HEK293 (cell line): ENCODE measurements at regions not wholly inside any gene's neighbourhood (a gene's known extent, or its start where the extent isn't known, plus 50 kb on each side); places are given as distances from the start of the nearest gene placed in this dataset.

Experiments used
- CTCF ChIA-PET: fragments of 350-600 bp; formaldehyde crosslinking; extraction: SDS; loops from one replicate; lab custom pipeline; 2021; ENCODE audit warnings: antibody characterized with exemption; lab: Yijun Ruan, JAX
- POLR2A ChIA-PET: fragments of 300-600 bp; formaldehyde crosslinking; extraction: SDS; loops from one replicate; lab custom pipeline; 2020; ENCODE audit warnings: antibody characterized with exemption, inconsistent platforms; lab: Yijun Ruan, JAX
- H3K27ac ChIP-seq: fragments of 200-500 bp; sonication (Bioruptor generic); 2 replicates; pipeline ENCODE4 v1.5.1; 2014; ENCODE audit warnings: low read depth, low read length, control low read depth, inconsistent platforms; ENCODE audit errors: extremely low read depth
- H3K36me3 ChIP-seq, 2 experiments: fragments of 200-500 bp in 1 of 2; sonication (Bioruptor generic) in 1 of 2; 1 replicate in 1 of 2; 2 replicates in 1 of 2; pipeline ENCODE4 v1.5.1; 2014 to 2017; ENCODE audit warnings: inconsistent platforms in 2 of 2, low read length in 2 of 2; ENCODE audit not compliant: control insufficient read depth in 2 of 2, insufficient read depth in 1 of 2
- H3K4me1 ChIP-seq: fragments of 200-500 bp; sonication (Bioruptor generic); 2 replicates; pipeline ENCODE4 v1.5.1; 2014; ENCODE audit warnings: mild to moderate bottlenecking, low read length, inconsistent platforms; ENCODE audit not compliant: control insufficient read depth, insufficient read depth
- H3K4me3 ChIP-seq: 2 replicates; pipeline ENCODE4 v1.5.1; 2011; ENCODE audit warnings: low read depth, mild to moderate bottlenecking, control low read depth, low read length, moderate library complexity
- H3K9me3 ChIP-seq: fragments of 200-500 bp; sonication (Bioruptor generic); 2 replicates; pipeline ENCODE4 v1.5.1; 2014; ENCODE audit warnings: low read depth, low read length, inconsistent platforms; ENCODE audit not compliant: control insufficient read depth, insufficient read depth
- RBAK ChIP-seq: fragments of 450-650 bp; formaldehyde crosslinking; IDR thresholded peaks from 2 replicates; pipeline ENCODE4 v1.5.1; 2016; ENCODE audit warnings: missing biosample characterization, missing genetic modification characterization
- ZNF169 ChIP-seq: fragments of 450-650 bp; formaldehyde crosslinking; IDR thresholded peaks from 2 replicates; pipeline ENCODE4 v1.5.1; 2016; ENCODE audit warnings: missing biosample characterization, missing genetic modification characterization
- ZNF221 ChIP-seq: fragments of 450-650 bp; formaldehyde crosslinking; IDR thresholded peaks from 2 replicates; pipeline ENCODE4 v1.5.1; 2017; ENCODE audit warnings: missing biosample characterization, missing genetic modification characterization, borderline replicate concordance
- ZNF324 ChIP-seq: fragments of 450-650 bp; formaldehyde crosslinking; IDR thresholded peaks from 2 replicates; pipeline ENCODE4 v1.5.1; 2016; ENCODE audit warnings: missing biosample characterization, missing genetic modification characterization
- ZNF350 ChIP-seq: fragments of 450-650 bp; formaldehyde crosslinking; IDR thresholded peaks from 2 replicates; pipeline ENCODE4 v1.5.0; 2017; ENCODE audit warnings: missing biosample characterization, mild to moderate bottlenecking, missing genetic modification characterization
- ZNF391 ChIP-seq: fragments of 450-650 bp; formaldehyde crosslinking; IDR thresholded peaks from 2 replicates; pipeline ENCODE4 v1.5.1; 2016; ENCODE audit warnings: low read depth, missing biosample characterization, missing genetic modification characterization, borderline replicate concordance
- ZNF473 ChIP-seq: fragments of 450-650 bp; formaldehyde crosslinking; IDR thresholded peaks from 2 replicates; pipeline ENCODE4 v1.5.1; 2017; ENCODE audit warnings: missing biosample characterization, missing genetic modification characterization
- ZNF530 ChIP-seq: fragments of 450-650 bp; formaldehyde crosslinking; IDR thresholded peaks from 2 replicates; pipeline ENCODE4 v1.5.1; 2016; ENCODE audit warnings: low read depth, missing biosample characterization, missing genetic modification characterization
- ZNF707 ChIP-seq: fragments of 450-650 bp; formaldehyde crosslinking; IDR thresholded peaks from 2 replicates; pipeline ENCODE4 v1.5.1; 2016; ENCODE audit warnings: missing biosample characterization, missing genetic modification characterization
- ZNF792 ChIP-seq: fragments of 450-650 bp; formaldehyde crosslinking; IDR thresholded peaks from 2 replicates; pipeline ENCODE4 v1.5.1; 2016; ENCODE audit warnings: missing biosample characterization, missing genetic modification characterization
- ZNF830 ChIP-seq: fragments of 450-650 bp; IDR thresholded peaks from 2 replicates; pipeline ENCODE4 v1.5.0; 2018; ENCODE audit warnings: missing biosample characterization, missing genetic modification characterization, low read depth, mild to moderate bottlenecking, moderate library complexity
- ZSCAN16 ChIP-seq: fragments of 450-650 bp; formaldehyde crosslinking; IDR thresholded peaks from 2 replicates; pipeline ENCODE4 v1.5.1; 2016; ENCODE audit warnings: missing biosample characterization, missing genetic modification characterization
- ZSCAN30 ChIP-seq: fragments of 450-650 bp; IDR thresholded peaks from 2 replicates; pipeline ENCODE4 v1.5.1; 2018; ENCODE audit warnings: missing biosample characterization, mild to moderate bottlenecking, missing genetic modification characterization, moderate library complexity
- TF ChIP-seq, protein P1 (sequence below): fragments of 450-650 bp; formaldehyde crosslinking; IDR thresholded peaks from 2 replicates; pipeline ENCODE4 v1.5.1; 2016; ENCODE audit warnings: missing biosample characterization, missing genetic modification characterization
- TF ChIP-seq, protein P2 (sequence below): fragments of 450-650 bp; formaldehyde crosslinking; IDR thresholded peaks from 2 replicates; pipeline ENCODE4 v1.5.1; 2017; ENCODE audit warnings: missing biosample characterization, missing genetic modification characterization
- TF ChIP-seq, protein P3 (sequence below): fragments of 450-650 bp; formaldehyde crosslinking; IDR thresholded peaks from 2 replicates; pipeline ENCODE4 v1.5.1; 2016; ENCODE audit warnings: missing biosample characterization, missing genetic modification characterization, borderline replicate concordance
- TF ChIP-seq, protein P4 (sequence below): fragments of 450-650 bp; formaldehyde crosslinking; IDR thresholded peaks from 2 replicates; pipeline ENCODE4 v1.5.1; 2017; ENCODE audit warnings: missing biosample characterization, missing genetic modification characterization
- TF ChIP-seq, protein P5 (sequence below): fragments of 450-650 bp; formaldehyde crosslinking; IDR thresholded peaks from 2 replicates; pipeline ENCODE4 v1.5.1; 2016; ENCODE audit warnings: missing biosample characterization, missing genetic modification characterization

DNA sequence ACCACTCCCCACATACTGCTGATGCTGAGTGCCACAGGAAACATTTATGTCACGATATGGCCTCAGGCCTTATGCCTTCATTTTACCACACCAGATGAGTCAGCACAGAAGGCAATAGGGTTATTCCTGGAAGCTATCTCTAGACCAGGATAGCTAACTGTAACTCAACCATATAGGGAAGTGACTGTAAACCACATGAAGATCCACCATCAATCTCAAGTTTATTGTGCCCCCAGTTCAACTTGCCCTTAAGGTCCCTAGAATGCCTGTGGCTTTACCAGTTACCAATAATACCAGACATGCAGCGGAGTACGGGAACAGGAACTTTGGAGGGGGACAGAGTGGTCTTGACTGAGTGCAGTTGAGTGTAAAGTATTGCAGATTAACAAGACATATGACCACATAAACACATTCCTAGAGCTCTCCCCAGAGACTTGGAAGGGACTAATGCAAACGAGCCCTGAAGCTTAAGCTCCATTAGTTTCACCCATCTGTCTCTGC lies 180.9 kb downstream of the KIF18A start (continued):
- TF ChIP-seq, protein P1, sequence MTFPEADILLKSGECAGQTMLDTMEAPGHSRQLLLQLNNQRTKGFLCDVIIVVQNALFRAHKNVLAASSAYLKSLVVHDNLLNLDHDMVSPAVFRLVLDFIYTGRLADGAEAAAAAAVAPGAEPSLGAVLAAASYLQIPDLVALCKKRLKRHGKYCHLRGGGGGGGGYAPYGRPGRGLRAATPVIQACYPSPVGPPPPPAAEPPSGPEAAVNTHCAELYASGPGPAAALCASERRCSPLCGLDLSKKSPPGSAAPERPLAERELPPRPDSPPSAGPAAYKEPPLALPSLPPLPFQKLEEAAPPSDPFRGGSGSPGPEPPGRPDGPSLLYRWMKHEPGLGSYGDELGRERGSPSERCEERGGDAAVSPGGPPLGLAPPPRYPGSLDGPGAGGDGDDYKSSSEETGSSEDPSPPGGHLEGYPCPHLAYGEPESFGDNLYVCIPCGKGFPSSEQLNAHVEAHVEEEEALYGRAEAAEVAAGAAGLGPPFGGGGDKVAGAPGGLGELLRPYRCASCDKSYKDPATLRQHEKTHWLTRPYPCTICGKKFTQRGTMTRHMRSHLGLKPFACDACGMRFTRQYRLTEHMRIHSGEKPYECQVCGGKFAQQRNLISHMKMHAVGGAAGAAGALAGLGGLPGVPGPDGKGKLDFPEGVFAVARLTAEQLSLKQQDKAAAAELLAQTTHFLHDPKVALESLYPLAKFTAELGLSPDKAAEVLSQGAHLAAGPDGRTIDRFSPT: no peak
- TF ChIP-seq ZNF530 (tag by site-specific recombination) (no peak), ZNF473 (tag by site-specific recombination) (no peak), ZNF221 (tag by site-specific recombination) (no peak), ZNF792 (tag by site-specific recombination) (no peak), ZNF350 (tag by site-specific recombination) (no peak), ZNF830 (tag by site-specific recombination) (no peak), ZSCAN30 (tag by site-specific recombination) (no peak), ZNF324 (tag by site-specific recombination) (no peak)
- TF ChIP-seq, protein P2, sequence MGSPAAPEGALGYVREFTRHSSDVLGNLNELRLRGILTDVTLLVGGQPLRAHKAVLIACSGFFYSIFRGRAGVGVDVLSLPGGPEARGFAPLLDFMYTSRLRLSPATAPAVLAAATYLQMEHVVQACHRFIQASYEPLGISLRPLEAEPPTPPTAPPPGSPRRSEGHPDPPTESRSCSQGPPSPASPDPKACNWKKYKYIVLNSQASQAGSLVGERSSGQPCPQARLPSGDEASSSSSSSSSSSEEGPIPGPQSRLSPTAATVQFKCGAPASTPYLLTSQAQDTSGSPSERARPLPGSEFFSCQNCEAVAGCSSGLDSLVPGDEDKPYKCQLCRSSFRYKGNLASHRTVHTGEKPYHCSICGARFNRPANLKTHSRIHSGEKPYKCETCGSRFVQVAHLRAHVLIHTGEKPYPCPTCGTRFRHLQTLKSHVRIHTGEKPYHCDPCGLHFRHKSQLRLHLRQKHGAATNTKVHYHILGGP (tag by site-specific recombination): no peak

DNA sequence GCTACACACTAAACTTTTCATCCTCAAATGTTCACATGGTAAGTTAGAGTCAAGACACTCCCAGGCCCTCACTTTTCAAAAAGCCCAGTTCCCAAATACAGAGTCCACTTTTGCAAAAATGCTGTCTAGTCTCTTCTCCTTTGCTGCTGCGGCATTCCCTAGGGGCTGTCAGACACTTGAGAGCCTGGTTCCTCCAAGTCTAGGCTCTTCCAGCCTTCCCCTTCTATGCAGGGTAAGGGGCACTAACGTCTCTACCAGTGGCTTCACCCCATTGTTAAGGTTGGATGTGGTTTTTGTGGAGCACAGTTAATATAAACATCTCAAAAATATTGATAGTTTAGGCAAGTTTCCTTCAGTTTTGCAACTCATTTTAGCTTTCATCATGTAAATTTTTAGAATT lies 181.5 kb downstream of the KIF18A start:
- Histone ChIP-seq H3K36me3 (no peaks in the 10 kb centered on the region), H3K9me3 (no peaks in the 10 kb centered on the region), H3K27ac (no peak overlapping the region), H3K4me3 (no peak overlapping the region), H3K4me1 (no peaks in the 10 kb centered on the region)
- ChIA-PET POLR2A (no interaction called here), CTCF (interaction anchor here (0.7 kb wide), 2 partner anchors 602 to 1442 kb away, joined by 3 to 5 read pairs; no protein-coding TSS in a partner anchor)
- TF ChIP-seq ZNF707 (no peak), ZSCAN16 (no peak), ZNF391 (tag by site-specific recombination) (no peak), RBAK (no peak), ZNF169 (tag by site-specific recombination) (no peak)
- TF ChIP-seq, protein P3, sequence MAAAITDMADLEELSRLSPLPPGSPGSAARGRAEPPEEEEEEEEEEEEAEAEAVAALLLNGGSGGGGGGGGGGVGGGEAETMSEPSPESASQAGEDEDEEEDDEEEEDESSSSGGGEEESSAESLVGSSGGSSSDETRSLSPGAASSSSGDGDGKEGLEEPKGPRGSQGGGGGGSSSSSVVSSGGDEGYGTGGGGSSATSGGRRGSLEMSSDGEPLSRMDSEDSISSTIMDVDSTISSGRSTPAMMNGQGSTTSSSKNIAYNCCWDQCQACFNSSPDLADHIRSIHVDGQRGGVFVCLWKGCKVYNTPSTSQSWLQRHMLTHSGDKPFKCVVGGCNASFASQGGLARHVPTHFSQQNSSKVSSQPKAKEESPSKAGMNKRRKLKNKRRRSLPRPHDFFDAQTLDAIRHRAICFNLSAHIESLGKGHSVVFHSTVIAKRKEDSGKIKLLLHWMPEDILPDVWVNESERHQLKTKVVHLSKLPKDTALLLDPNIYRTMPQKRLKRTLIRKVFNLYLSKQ: no peak
- TF ChIP-seq, protein P4, sequence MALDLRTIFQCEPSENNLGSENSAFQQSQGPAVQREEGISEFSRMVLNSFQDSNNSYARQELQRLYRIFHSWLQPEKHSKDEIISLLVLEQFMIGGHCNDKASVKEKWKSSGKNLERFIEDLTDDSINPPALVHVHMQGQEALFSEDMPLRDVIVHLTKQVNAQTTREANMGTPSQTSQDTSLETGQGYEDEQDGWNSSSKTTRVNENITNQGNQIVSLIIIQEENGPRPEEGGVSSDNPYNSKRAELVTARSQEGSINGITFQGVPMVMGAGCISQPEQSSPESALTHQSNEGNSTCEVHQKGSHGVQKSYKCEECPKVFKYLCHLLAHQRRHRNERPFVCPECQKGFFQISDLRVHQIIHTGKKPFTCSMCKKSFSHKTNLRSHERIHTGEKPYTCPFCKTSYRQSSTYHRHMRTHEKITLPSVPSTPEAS: no peak
- TF ChIP-seq, protein P5, sequence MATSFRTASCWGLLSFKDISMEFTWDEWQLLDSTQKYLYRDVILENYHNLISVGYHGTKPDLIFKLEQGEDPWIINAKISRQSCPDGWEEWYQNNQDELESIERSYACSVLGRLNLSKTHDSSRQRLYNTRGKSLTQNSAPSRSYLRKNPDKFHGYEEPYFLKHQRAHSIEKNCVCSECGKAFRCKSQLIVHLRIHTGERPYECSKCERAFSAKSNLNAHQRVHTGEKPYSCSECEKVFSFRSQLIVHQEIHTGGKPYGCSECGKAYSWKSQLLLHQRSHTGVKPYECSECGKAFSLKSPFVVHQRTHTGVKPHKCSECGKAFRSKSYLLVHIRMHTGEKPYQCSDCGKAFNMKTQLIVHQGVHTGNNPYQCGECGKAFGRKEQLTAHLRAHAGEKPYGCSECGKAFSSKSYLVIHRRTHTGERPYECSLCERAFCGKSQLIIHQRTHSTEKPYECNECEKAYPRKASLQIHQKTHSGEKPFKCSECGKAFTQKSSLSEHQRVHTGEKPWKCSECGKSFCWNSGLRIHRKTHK (tag by site-specific recombination): no peak
